ENCODE measurements at regions not wholly inside any gene's neighbourhood (a gene's known extent, or its start where the extent isn't known, plus 50 kb on each side); places are given as distances from the start of the nearest gene placed in this dataset.

- no peak overlapping the region for H3T11ph ChIP-seq (ENCODE audit: low read length)
- no peaks in the 10 kb centered on the region for H3K4me1 ChIP-seq (ENCODE audit: insufficient read depth, low read length)
- no peak overlapping the region for H3K27ac ChIP-seq (ENCODE audit: insufficient read length, low read depth, low read length)
- no peaks in the 10 kb centered on the region for H3K79me1 ChIP-seq (ENCODE audit: insufficient read depth, low read depth, low read length, poor library complexity, severe bottlenecking)
- no peak overlapping the region for H3K4ac ChIP-seq (ENCODE audit: low read depth, low read length)
- no peak for DNase-seq
- H3K27me3 ChIP-seq (ENCODE audit: insufficient read depth, low read length): no peaks in the 10 kb centered on the region
- peak overlapping the region; percentile 60 for H2BK20ac ChIP-seq (ENCODE audit: low read depth, low read length, poor library complexity, severe bottlenecking)
- no peak overlapping the region for H2BK5ac ChIP-seq (ENCODE audit: insufficient read length, low read length)
- no peak overlapping the region for H2AFZ ChIP-seq (ENCODE audit: low read length)
- no peak overlapping the region for H4K8ac ChIP-seq (replicated peaks; ENCODE audit: insufficient read length, low read depth, low read length)
- WGBS (ENCODE audit: extremely low coverage, insufficient read length, low lambda C conversion rate): no CpG with 5 or more reads among the region's 2 CpGs
- H3K27ac Mint-ChIP-seq: no peak overlapping the region
- no peak overlapping the region for H3K4me2 ChIP-seq (ENCODE audit: insufficient read depth, insufficient read length, low read length)
- no peak overlapping the region for H3K23ac ChIP-seq (ENCODE audit: insufficient read length, low read depth, low read length)
- no peak overlapping the region for H3K18ac ChIP-seq (ENCODE audit: insufficient read length, low read depth, low read length)
- no peaks in the 10 kb centered on the region for H3K4me1 Mint-ChIP-seq
- no peak for TF ChIP-seq CTCF (conservative IDR thresholded peaks at IDR 0.05)
- H4K91ac ChIP-seq (ENCODE audit: insufficient read length, low read depth, low read length): no peak overlapping the region
- no peak overlapping the region for H3K56ac ChIP-seq (ENCODE audit: insufficient read length, low read depth, low read length)
- no peak overlapping the region for H2BK120ac ChIP-seq (ENCODE audit: low read depth, low read length, poor library complexity, severe bottlenecking)
- H4K5ac ChIP-seq (ENCODE audit: insufficient read length, low read depth, low read length): no peak overlapping the region
- H3K9me3 ChIP-seq (ENCODE audit: control insufficient read depth, low read depth, low read length): no peaks in the 10 kb centered on the region
- peaks cover 12 to 14% of the 10 kb centered on the region in 2 experiments; a peak in 4 of 5 replicates for H3K9me3 Mint-ChIP-seq
- no peaks in the 10 kb centered on the region for H3K79me2 ChIP-seq (ENCODE audit: insufficient read depth, low read length)
- H3K4me3 Mint-ChIP-seq: no peak overlapping the region
- H2BK12ac ChIP-seq (ENCODE audit: insufficient read length, low read depth, low read length): no peak overlapping the region
- H3K36me3 Mint-ChIP-seq (ENCODE audit: insufficient read depth in 1 of 3, low read depth in 3 of 3): peaks cover 4 to 5% (median 4%) of the 10 kb centered on the region in 3 experiments; a peak in 5 of 7 replicates
- no peak overlapping the region for H3K9ac ChIP-seq (ENCODE audit: extremely low read depth, insufficient read length, low read length)
- H2BK15ac ChIP-seq (ENCODE audit: low read depth, low read length): no peak overlapping the region
- no peaks in the 10 kb centered on the region for H4K20me1 ChIP-seq (ENCODE audit: control insufficient read depth, insufficient read depth, insufficient read length)
- H3K23me2 ChIP-seq (ENCODE audit: insufficient read length, low read depth, low read length, poor library complexity, severe bottlenecking): no peaks in the 10 kb centered on the region
- H3K14ac ChIP-seq (ENCODE audit: insufficient read depth, low read length): no peak overlapping the region
- no peak overlapping the region for H2AK5ac ChIP-seq (ENCODE audit: insufficient read length, low read length)
- no peaks in the 10 kb centered on the region for H3K27me3 Mint-ChIP-seq (ENCODE audit: low read depth)
Measured at GRCh38 chr11:98180921-98181320, 839.8 kb upstream of the CNTN5 start.
